Ishikawa (cell line): ENCODE measurements at regions not wholly inside any gene's neighbourhood (a gene's known extent, or its start where the extent isn't known, plus 50 kb on each side); places are given as distances from the start of the nearest gene placed in this dataset.
A peak's percentile ranks its signal among the peaks of the same experiment; 100 is the strongest.

Experiments used
- CEBPB ChIP-seq: IDR thresholded peaks from 2 replicates; pipeline ENCODE4 v1.6.1; 2012
- CREB1 ChIP-seq: IDR thresholded peaks from 2 replicates; pipeline ENCODE4 v1.6.1; 2012; ENCODE audit warnings: low read depth
- EGR1 ChIP-seq: IDR thresholded peaks from 2 replicates; pipeline ENCODE4 v1.6.1; 2012
- EP300 ChIP-seq: IDR thresholded peaks from 2 replicates; pipeline ENCODE4 v1.6.1; 2012; ENCODE audit warnings: borderline replicate concordance
- FOXM1 ChIP-seq: IDR thresholded peaks from 2 replicates; pipeline ENCODE4 v1.6.1; 2012; ENCODE audit warnings: low read depth, borderline replicate concordance
- NFIC ChIP-seq: IDR thresholded peaks from 2 replicates; pipeline ENCODE4 v1.6.1; 2012
- RAD21 ChIP-seq: IDR thresholded peaks from 2 replicates; pipeline ENCODE4 v1.6.1; 2012; ENCODE audit warnings: low read depth
- TAF1 ChIP-seq: IDR thresholded peaks from 2 replicates; pipeline ENCODE4 v1.6.1; 2012; ENCODE audit warnings: low read depth, mild to moderate bottlenecking
- TCF12 ChIP-seq: IDR thresholded peaks from 2 replicates; pipeline ENCODE4 v1.6.1; 2012; ENCODE audit warnings: low read depth
- TEAD4 ChIP-seq: IDR thresholded peaks from 2 replicates; pipeline ENCODE4 v1.6.1; 2012
- YY1 ChIP-seq: IDR thresholded peaks from 2 replicates; pipeline ENCODE4 v1.6.1; 2012; ENCODE audit warnings: low read depth
- ZBTB7A ChIP-seq: IDR thresholded peaks from 2 replicates; pipeline ENCODE4 v1.6.1; 2012; ENCODE audit warnings: low read depth
- TF ChIP-seq, protein P1 (sequence below): IDR thresholded peaks from 2 replicates; pipeline ENCODE4 v1.6.1; 2012
- TF ChIP-seq, protein P2 (sequence below): IDR thresholded peaks from 2 replicates; pipeline ENCODE4 v1.6.1; 2012
- TF ChIP-seq, protein P3 (sequence below): IDR thresholded peaks from 2 replicates; pipeline ENCODE4 v1.6.1; 2012; ENCODE audit warnings: low read depth, mild to moderate bottlenecking

DNA sequence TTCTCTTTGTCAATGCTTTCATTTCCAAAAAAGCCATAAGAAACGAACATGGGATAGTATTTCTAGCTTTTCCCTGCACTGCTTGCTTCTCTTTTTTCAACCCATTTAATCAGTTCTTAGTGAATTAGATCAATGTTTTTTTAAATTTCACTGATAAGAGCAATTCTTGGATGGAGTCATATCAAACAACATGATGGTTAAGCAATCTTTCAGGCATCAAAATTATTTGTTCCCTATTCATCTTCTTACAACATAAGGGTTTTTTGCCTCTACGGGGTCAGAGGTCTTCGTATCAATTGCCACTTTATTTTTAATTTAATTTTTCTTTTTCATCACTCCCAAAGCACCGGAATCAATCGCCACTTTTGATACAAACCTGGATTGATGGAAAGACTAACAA is 103.8 kb upstream of the RESF1 start:
- TF ChIP-seq, protein P1, sequence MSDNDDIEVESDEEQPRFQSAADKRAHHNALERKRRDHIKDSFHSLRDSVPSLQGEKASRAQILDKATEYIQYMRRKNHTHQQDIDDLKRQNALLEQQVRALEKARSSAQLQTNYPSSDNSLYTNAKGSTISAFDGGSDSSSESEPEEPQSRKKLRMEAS, result no peak
- TF ChIP-seq TEAD4 (no peak), EP300 (no peak), RAD21 (no peak), TCF12 (no peak), EGR1 (no peak), CEBPB (no peak), ZBTB7A (no peak), TAF1 (no peak), YY1 (no peak), NFIC (no peak), FOXM1 (no peak), CREB1 (no peak)
- TF ChIP-seq, protein P2, sequence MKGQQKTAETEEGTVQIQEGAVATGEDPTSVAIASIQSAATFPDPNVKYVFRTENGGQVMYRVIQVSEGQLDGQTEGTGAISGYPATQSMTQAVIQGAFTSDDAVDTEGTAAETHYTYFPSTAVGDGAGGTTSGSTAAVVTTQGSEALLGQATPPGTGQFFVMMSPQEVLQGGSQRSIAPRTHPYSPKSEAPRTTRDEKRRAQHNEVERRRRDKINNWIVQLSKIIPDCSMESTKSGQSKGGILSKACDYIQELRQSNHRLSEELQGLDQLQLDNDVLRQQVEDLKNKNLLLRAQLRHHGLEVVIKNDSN, result no peak
- TF ChIP-seq, protein P3, sequence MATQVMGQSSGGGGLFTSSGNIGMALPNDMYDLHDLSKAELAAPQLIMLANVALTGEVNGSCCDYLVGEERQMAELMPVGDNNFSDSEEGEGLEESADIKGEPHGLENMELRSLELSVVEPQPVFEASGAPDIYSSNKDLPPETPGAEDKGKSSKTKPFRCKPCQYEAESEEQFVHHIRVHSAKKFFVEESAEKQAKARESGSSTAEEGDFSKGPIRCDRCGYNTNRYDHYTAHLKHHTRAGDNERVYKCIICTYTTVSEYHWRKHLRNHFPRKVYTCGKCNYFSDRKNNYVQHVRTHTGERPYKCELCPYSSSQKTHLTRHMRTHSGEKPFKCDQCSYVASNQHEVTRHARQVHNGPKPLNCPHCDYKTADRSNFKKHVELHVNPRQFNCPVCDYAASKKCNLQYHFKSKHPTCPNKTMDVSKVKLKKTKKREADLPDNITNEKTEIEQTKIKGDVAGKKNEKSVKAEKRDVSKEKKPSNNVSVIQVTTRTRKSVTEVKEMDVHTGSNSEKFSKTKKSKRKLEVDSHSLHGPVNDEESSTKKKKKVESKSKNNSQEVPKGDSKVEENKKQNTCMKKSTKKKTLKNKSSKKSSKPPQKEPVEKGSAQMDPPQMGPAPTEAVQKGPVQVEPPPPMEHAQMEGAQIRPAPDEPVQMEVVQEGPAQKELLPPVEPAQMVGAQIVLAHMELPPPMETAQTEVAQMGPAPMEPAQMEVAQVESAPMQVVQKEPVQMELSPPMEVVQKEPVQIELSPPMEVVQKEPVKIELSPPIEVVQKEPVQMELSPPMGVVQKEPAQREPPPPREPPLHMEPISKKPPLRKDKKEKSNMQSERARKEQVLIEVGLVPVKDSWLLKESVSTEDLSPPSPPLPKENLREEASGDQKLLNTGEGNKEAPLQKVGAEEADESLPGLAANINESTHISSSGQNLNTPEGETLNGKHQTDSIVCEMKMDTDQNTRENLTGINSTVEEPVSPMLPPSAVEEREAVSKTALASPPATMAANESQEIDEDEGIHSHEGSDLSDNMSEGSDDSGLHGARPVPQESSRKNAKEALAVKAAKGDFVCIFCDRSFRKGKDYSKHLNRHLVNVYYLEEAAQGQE, result no peak

DNA sequence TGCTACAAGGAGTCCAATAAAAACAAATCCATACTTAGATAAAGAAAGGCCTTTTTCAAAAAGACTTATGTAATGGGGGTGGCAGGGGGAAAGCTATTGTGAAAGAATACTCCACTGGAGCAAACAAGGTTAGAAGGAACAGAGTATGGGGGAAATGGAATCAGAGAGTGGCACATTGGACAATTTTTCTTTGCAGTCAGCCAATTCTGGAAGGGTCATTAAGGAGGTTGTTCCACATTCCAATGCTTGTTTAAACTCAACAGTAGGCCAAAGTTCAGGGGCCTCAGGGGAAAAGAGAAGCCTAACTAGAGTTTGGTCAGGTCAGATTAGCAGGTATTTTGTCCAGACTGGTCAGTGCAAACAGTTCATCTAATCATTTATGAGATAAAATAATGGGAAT is 105.2 kb upstream of the RESF1 start:
- no peak for TF ChIP-seq EP300
- TF ChIP-seq RAD21, result no peak
- no peak for TF ChIP-seq ZBTB7A

DNA sequence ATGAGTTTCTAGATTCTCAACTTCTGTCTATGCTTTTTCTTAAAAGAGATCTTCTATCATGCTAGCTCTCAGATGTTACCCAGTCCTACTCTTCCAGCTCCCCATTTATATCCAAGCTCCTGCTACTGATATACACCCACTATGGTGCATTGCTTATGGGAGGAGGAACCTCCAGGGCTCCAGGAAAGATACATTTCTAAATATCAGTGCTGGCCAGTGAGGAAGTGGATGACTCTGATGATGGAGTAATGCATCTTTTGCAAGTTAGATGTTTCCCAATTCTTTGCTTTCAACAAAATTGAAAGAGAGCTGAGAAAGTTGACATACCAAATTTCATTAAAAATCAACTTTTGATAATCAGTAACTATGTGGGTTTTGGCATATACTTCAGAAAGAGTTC is 105.7 kb upstream of the RESF1 start:
- TF ChIP-seq CEBPB (no peak), TCF12 (no peak), NFIC (no peak), YY1 (no peak), FOXM1 (no peak)
- TF ChIP-seq, protein P1, result no peak
- TF ChIP-seq, protein P2, result no peak

DNA sequence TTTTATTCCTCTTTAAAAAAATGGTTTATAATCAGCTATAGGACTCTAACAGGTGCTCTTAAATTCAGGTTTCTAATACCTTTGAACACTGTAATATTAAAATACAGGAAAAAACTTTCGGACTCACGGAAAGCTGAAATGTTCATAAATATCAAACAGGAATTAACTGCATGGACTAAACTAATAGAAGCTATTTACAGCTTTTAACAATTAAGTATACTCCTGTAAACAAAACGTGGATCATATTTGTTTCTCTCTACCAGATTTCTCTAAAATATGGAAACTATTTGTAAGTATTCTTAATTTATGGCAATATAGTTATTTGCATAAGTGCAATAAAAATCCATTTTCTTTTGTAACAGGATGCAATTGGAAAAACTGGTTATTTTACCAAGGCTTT is 108.9 kb upstream of the RESF1 start:
- TF ChIP-seq YY1 (no peak), TAF1 (no peak)

DNA sequence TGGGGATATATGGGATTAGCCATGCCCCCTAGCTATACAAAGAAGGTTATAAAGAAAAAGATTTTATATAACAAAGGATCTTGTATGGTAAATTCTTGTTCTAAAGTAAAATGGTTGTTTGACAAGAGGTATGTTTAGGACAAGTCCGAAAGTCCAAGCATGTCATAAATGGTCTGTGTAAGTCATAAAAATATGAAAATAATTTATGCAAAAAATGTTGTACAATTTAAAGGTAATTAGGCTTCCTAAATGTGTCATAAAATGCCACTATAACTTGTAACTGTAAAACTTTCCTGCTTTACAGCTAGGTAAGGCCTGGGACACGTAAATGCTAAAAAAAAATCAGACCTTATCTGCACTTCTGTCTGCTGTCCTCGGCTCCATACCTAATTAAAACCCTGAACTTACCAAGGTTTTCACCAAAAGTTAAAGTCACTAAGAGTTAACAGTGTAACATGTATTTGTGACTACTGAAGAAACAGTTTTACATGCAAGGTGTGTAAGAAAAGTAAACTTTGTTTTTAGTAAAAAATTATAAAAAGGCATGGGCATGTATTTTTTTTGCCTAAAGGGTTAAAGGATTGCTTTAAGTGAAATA is 110.0 kb upstream of the RESF1 start:
- TF ChIP-seq YY1, result peak; percentile 52; the same call in 1 of the 2 replicates
- TF ChIP-seq RAD21, result no peak
- TF ChIP-seq, protein P2, result peak; percentile 23

DNA sequence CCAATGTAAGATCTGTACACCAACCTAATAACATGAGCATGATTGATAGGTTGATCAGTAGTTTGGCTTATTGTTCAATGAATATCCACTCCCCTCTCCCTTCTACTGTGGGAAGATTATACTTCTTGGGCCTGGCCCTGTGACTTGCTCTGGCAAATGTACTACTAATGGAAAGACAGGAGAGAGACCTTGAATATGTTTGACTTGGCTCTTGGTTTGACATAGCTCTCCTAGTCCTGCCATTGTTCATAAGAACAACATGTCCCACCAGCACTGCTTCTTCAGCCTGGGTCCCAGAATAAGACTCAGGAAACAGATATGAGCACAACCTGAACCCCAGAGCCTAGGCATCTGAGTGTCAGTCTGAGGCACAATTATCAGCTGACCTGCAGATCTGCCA is 112.8 kb upstream of the RESF1 start:
- TF ChIP-seq TCF12 (no peak), RAD21 (no peak), TAF1 (no peak), EP300 (no peak), EGR1 (no peak), CREB1 (no peak), FOXM1 (no peak), NFIC (no peak), CEBPB (no peak), YY1 (no peak)
- TF ChIP-seq, protein P3, result no peak
- TF ChIP-seq, protein P2, result no peak
